WI38 (cell line): ENCODE measurements at regions not wholly inside any gene's neighbourhood (a gene's known extent, or its start where the extent isn't known, plus 50 kb on each side); places are given as distances from the start of the nearest gene placed in this dataset.

Experiments
- H3K4me3 ChIP-seq: 2 replicates; pipeline ENCODE4 v1.5.1; 2011; ENCODE audit warnings: low read depth, mild to moderate bottlenecking, control low read depth, low read length
- TF ChIP-seq, protein P1 (sequence below): IDR thresholded peaks from 2 replicates; pipeline ENCODE4 v1.5.1; 2012; ENCODE audit warnings: low read depth, mild to moderate bottlenecking, control low read depth, low read length

- TF ChIP-seq, protein P1, sequence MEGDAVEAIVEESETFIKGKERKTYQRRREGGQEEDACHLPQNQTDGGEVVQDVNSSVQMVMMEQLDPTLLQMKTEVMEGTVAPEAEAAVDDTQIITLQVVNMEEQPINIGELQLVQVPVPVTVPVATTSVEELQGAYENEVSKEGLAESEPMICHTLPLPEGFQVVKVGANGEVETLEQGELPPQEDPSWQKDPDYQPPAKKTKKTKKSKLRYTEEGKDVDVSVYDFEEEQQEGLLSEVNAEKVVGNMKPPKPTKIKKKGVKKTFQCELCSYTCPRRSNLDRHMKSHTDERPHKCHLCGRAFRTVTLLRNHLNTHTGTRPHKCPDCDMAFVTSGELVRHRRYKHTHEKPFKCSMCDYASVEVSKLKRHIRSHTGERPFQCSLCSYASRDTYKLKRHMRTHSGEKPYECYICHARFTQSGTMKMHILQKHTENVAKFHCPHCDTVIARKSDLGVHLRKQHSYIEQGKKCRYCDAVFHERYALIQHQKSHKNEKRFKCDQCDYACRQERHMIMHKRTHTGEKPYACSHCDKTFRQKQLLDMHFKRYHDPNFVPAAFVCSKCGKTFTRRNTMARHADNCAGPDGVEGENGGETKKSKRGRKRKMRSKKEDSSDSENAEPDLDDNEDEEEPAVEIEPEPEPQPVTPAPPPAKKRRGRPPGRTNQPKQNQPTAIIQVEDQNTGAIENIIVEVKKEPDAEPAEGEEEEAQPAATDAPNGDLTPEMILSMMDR, result no peak
- H3K4me3 ChIP-seq, result no peak overlapping the region
These were observed 340.0 kb downstream of the C12orf50 start for GRCh38 chr12:87689196-87689595.

DNA sequence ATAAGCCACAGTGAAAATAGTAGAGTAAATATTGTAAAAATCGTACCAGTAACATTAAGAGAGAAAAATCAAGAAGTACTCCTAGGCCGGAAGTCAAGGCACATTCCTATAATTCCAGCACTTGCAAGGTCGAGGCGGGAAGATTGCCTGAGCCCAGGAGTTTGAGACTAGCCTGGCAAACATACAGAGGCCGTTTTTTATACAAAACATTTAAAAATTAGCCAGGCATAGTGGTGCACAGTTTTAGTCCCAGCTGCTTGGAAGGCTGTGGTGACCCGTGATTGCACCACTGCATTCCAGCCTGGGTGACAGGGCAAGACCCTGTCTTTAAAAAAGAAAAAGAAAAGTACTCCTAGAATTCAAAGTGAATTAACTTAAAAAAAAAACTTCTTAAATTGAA, 341.8 kb downstream of the C12orf50 start:
- TF ChIP-seq, protein P1, result no peak
- no peak overlapping the region for H3K4me3 ChIP-seq

GRCh38 chr12:87685696-87686095, 343.5 kb downstream of the C12orf50 start:
- TF ChIP-seq, protein P1, result no peak
- no peak overlapping the region for H3K4me3 ChIP-seq

DNA sequence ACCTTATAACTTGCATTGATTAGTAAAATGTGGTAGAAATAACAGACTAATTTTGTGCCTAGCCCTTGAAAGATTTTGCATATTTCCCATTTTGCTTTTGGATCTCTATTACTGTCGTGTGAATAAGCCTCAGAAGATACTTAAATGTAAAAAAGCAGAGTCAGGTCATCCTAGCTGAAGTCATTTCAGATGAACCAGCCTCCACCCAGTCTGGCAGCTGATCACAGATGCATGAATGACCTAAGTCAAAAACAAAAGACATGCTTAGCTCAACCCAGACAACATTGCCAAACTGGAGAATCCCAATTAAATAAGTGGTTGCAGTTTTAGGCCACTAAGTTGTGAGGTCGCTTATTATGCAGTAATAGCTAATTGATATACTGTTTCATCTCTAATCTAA, 349.9 kb downstream of the C12orf50 start:
- TF ChIP-seq, protein P1, result no peak
- no peak overlapping the region for H3K4me3 ChIP-seq

GRCh38 chr12:87678453-87678852, 350.7 kb downstream of the C12orf50 start:
- TF ChIP-seq, protein P1, result no peak
- H3K4me3 ChIP-seq, result no peak overlapping the region

GRCh38 chr12:87676731-87677130, 352.5 kb downstream of the C12orf50 start:
- TF ChIP-seq, protein P1, result no peak
- no peak overlapping the region for H3K4me3 ChIP-seq

- no peak overlapping the region for H3K4me3 ChIP-seq
- TF ChIP-seq, protein P1, result no peak
These were observed 357.4 kb downstream of the C12orf50 start for GRCh38 chr12:87671757-87672156.
